ENCODE measurements at regions not wholly inside any gene's neighbourhood (a gene's known extent, or its start where the extent isn't known, plus 50 kb on each side); places are given as distances from the start of the nearest gene placed in this dataset.
"Not testable (repeated sequence)": the region's sequence is repeated elsewhere in the genome, so short reads cannot be mapped to it uniquely, and the experiment has no call there.

DNA sequence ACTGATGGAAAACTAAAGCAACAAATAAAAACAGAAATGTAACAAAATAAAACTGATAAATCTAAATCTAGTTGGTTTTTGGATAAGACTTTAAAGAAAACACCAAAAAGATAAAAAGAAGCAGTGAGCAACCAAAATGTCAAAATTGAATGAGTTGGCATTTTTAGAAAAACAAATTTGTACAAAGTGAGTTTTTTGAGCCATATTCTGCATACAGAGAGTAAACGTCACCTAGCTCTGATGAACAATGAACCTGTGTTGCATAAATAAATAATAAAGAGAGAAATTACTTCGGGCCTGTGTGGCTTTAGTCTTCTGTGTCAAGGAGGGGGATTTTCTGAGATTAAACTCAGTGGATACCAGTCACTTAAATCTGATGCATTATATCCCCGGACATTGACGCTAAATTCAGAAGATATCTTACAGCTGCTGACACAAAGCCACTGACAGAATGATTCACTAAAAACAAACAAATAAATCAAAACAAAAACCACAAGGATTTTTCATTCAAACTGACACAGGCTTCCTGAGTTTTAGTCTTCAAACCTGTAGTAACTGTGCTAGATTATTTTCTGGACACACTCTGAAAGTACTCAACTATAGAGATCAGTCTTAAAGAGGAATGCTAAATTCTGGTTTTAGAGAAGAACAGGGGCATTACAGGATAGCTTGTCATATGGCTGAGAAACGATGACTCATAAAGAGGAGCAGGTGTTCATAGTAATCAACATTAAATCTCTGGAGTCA is 403.5 kb upstream of the ST8SIA4 start:
- TF ChIP-seq, protein P1, sequence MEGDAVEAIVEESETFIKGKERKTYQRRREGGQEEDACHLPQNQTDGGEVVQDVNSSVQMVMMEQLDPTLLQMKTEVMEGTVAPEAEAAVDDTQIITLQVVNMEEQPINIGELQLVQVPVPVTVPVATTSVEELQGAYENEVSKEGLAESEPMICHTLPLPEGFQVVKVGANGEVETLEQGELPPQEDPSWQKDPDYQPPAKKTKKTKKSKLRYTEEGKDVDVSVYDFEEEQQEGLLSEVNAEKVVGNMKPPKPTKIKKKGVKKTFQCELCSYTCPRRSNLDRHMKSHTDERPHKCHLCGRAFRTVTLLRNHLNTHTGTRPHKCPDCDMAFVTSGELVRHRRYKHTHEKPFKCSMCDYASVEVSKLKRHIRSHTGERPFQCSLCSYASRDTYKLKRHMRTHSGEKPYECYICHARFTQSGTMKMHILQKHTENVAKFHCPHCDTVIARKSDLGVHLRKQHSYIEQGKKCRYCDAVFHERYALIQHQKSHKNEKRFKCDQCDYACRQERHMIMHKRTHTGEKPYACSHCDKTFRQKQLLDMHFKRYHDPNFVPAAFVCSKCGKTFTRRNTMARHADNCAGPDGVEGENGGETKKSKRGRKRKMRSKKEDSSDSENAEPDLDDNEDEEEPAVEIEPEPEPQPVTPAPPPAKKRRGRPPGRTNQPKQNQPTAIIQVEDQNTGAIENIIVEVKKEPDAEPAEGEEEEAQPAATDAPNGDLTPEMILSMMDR (conservative IDR thresholded peaks at IDR 0.05), result no peak
- H3K27ac ChIP-seq, result no peak overlapping the region

DNA sequence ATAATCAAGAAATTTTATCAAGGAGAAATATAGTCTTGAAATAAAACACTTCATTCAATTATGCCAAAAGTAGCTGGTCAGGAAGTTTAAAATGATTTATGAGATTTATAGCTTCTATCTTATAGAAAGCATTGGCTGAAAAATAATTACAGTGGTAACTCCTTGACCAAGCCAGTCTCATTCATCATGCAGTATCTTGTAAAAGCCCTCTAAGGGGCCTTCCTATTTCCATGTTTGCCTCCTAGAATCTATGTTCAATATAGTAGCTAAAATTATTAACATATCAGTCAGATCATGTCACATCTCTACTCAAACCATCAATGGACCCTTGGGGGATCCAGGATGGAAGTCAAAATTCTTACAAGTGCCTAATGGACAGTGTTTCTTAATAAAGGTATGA is 393.4 kb upstream of the ST8SIA4 start:
- H3K27ac ChIP-seq, result no peak overlapping the region
- TF ChIP-seq, protein P1 (conservative IDR thresholded peaks at IDR 0.05), result no peak

DNA sequence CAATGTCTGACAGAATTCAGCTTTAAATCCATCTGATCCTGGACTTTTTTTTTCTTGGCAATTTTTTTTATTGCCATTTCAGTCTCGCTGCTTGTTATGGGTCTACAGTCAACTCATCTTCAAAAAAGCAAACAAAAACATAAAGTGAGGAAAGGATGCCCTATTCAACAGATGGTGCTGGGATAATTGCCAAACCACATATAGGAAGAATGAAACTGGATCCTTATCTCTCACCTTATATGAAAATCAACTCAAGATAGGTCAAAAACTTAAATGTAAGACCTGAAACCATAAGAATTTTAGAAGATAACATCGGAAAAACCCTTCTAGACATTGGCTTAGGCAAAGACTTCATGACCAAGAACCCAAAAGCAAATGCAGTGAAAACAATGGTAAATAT is 389.1 kb upstream of the ST8SIA4 start:
- TF ChIP-seq, protein P1 (conservative IDR thresholded peaks at IDR 0.05), result no peak
- no peak overlapping the region for H3K27ac ChIP-seq

DNA sequence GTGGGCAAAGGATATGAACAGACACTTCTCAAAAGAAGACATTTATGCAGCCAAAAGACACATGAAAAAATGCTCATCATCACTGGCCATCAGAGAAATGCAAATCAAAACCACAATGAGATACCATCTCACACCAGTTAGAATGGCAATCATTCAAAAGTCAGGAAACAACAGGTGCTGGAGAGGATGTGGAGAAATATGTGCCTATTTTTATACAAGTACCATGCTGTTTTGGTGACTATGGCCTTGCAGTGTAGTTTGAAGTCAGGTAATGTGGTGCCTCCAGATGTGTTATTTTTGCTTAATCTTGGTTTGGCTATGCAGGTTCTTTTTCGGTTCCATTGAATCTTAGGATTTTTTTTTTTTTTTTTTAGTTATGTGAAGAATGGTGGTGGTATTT is 387.7 kb upstream of the ST8SIA4 start:
- not testable (repeated sequence) for H3K27ac ChIP-seq

DNA sequence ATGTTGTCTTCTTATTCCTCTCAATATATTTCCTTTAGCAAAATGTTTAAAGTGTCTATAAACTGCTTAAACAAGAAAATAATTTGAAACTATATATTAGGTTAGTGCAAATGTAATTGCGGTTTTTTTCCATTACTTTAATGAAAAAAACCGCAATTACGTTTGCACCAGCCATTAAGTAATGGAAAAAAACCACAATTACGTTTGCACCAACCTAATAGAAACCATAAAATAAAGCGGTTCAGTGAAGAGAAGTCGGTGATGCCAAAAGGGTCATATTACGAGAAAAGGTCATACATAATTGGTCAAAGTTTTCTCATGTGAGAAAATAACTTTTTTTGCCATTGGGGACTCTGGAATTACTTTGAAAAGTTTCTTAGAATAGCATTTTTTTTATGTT is 385.6 kb upstream of the ST8SIA4 start:
- no peak overlapping the region for H3K27ac ChIP-seq
- TF ChIP-seq, protein P1 (conservative IDR thresholded peaks at IDR 0.05), result no peak

DNA sequence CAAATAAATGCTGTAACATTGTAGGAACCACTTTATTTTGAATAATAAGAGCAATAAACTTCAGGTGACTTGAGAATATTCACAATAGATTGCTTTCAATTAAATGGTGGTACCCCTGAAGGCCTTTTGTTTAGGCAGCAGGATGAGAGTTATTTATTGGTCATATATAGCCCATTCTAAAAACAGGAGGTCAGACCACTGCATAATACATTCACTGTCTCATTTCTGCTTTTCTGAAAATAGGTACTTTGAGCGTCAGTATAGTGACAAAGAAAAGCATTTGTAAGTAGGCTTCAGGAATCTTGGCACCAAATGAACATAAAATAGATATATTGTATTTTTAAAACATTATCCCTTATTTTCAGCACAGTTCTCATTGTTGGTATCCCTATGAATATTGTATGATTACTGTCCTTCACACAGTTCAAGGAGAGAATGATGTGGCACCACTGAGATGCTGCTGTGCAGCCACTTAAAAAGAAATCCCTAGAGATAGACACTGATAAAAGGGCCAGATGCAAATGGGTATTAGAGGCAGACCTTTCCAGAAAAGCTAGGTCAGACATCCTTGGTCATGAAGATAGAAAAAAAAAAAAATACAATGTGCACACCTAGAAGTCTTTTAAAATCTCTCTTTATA is 381.8 kb upstream of the ST8SIA4 start:
- H3K27ac ChIP-seq, result no peak overlapping the region
- TF ChIP-seq, protein P1 (conservative IDR thresholded peaks at IDR 0.05), result no peak

DNA sequence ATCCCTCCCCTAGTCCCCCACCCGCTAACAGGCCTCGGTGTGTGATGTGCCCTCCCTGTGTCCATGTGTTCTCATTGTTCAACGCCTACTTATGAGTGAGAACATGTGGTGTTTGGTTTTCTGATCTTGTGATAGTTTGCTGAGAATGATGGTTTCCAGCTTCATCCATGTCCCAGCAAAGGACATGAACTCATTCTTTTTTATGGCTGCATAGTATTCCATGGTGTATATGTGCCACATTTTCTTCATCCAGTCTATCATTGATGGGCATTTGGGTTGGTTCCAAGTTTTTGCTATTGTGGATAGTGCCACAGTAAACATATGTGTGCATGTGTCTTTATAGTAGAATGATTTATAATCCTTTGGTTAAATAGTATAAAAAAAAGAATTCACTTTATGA is 380.9 kb upstream of the ST8SIA4 start:
- not testable (repeated sequence) for H3K27ac ChIP-seq

DNA sequence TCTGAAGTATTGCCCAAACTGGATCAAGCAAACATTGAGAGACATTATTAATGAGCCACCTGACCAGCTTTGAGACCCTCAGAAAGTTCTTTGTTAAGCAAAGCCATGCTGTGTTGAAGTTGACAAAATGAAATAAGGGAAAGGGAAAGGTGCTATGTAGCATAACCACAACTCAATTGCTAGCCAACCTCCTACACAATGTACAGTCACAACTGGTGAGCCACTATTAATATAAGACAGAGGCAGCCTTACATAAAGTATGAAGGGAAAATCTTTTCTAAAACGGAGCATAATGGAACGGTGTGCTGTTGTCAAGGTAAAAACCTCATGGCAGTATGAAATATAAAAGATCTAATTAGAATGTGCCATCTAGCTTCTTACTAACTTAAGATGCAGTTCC is 375.8 kb upstream of the ST8SIA4 start:
- TF ChIP-seq, protein P1 (conservative IDR thresholded peaks at IDR 0.05), result no peak
- H3K27ac ChIP-seq, result no peak overlapping the region

Measured in VCaP (cell line).